ENCODE measurements at regions not wholly inside any gene's neighbourhood (a gene's known extent, or its start where the extent isn't known, plus 50 kb on each side); places are given as distances from the start of the nearest gene placed in this dataset.

DNA sequence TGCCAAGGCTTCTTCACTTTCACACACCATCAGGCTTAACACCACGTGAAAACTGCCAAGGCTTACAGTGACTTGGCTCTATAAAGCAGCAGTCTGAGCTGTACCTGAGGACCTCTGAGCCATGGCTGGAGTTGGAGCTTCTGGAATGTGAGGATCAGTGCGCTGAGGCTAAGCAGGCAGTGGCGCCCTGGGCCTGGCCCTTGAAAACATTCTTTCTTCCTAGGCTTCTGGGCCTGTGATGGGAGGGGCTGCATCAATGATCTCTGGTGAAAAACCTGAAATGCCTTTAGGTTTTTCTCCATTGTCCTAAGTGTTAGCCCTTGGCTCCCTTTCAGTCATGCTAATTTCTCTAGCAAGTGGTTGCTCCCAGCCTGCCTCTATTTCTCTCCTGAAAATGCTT lies 192.5 kb upstream of the PCDH20 start:
- TF ChIP-seq POLR2A (IDR thresholded peaks at IDR 0.05) = no peak
- TF ChIP-seq, protein P1, sequence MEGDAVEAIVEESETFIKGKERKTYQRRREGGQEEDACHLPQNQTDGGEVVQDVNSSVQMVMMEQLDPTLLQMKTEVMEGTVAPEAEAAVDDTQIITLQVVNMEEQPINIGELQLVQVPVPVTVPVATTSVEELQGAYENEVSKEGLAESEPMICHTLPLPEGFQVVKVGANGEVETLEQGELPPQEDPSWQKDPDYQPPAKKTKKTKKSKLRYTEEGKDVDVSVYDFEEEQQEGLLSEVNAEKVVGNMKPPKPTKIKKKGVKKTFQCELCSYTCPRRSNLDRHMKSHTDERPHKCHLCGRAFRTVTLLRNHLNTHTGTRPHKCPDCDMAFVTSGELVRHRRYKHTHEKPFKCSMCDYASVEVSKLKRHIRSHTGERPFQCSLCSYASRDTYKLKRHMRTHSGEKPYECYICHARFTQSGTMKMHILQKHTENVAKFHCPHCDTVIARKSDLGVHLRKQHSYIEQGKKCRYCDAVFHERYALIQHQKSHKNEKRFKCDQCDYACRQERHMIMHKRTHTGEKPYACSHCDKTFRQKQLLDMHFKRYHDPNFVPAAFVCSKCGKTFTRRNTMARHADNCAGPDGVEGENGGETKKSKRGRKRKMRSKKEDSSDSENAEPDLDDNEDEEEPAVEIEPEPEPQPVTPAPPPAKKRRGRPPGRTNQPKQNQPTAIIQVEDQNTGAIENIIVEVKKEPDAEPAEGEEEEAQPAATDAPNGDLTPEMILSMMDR (IDR thresholded peaks at IDR 0.05 in 4 of 5, conservative IDR thresholded peaks at IDR 0.05 in 1 of 5) = no peak

Data from gastrocnemius medialis (tissue), 4 donors.